Breast epithelium (tissue), 3 donors: ENCODE measurements at regions not wholly inside any gene's neighbourhood (a gene's known extent, or its start where the extent isn't known, plus 50 kb on each side); places are given as distances from the start of the nearest gene placed in this dataset.

Experiments used
- POLR2AphosphoS5 ChIP-seq, 3 donors: sonication (generic); formaldehyde crosslinking; IDR thresholded peaks; one replicate each; pipeline ENCODE4 v1.6.1; 2017; ENCODE audit warnings: antibody characterized with exemption in 3 of 3
- TF ChIP-seq, protein P1 (sequence below), 3 donors: fragments of 450-650 bp; IDR thresholded peaks; one replicate each; pipeline ENCODE4 v1.5.1; 2016 to 2017; ENCODE audit warnings: antibody characterized with exemption in 3 of 3, mild to moderate bottlenecking in 3 of 3, moderate library complexity in 3 of 3

DNA sequence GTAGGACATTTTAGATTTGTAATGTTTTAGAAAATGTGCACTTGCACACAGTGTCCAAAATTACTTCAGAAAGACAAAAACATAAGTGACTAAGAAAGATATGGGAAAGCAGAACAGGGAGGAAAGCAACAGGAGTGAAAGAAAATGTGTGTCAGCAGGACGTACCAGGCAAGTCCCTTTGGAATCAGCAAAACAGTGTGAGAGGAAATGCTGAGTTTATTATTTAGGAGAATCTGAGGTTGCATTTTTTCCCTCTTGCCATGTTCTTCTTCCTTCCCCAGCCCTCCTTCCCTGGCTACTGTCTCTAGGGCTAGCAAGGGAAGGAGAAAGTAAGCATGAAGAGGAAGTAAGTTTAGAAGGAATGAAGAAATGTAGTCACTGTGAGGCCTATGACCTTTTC is 67.7 kb upstream of the CD163 start:
- peak in 1 of 3 donors; percentile 16 for TF ChIP-seq POLR2AphosphoS5 (IDR thresholded peaks at IDR 0.05)
- TF ChIP-seq, protein P1, sequence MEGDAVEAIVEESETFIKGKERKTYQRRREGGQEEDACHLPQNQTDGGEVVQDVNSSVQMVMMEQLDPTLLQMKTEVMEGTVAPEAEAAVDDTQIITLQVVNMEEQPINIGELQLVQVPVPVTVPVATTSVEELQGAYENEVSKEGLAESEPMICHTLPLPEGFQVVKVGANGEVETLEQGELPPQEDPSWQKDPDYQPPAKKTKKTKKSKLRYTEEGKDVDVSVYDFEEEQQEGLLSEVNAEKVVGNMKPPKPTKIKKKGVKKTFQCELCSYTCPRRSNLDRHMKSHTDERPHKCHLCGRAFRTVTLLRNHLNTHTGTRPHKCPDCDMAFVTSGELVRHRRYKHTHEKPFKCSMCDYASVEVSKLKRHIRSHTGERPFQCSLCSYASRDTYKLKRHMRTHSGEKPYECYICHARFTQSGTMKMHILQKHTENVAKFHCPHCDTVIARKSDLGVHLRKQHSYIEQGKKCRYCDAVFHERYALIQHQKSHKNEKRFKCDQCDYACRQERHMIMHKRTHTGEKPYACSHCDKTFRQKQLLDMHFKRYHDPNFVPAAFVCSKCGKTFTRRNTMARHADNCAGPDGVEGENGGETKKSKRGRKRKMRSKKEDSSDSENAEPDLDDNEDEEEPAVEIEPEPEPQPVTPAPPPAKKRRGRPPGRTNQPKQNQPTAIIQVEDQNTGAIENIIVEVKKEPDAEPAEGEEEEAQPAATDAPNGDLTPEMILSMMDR (IDR thresholded peaks at IDR 0.05): no peak
